Amygdala (tissue), 56 donors: ENCODE measurements at regions not wholly inside any gene's neighbourhood (a gene's known extent, or its start where the extent isn't known, plus 50 kb on each side); places are given as distances from the start of the nearest gene placed in this dataset.

Experiments
- DNase-seq, 56 donors: peaks; one replicate each; lab custom pipeline; 2025; lab: John Stamatoyannopoulos, UW

DNA sequence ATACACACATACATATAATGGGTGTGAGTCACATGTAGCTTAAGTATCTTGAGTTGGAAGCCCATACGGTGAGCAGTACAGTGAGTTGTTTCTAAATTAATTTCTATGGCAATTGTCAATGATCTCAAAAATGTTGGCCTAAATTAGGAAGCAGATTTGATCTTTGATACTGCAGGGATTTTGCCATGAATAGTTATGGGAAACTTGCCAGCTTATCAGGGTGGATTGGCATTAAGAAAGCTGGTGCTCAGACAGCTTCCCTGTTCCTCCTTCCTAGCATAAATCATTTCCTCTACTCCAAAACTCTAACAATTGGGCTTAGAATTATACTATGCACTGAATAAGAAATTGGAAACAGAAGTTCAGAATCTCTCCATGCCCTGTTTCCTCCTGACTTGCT is 150.9 kb upstream of the FRMD6 start:
- no peak for DNase-seq

DNA sequence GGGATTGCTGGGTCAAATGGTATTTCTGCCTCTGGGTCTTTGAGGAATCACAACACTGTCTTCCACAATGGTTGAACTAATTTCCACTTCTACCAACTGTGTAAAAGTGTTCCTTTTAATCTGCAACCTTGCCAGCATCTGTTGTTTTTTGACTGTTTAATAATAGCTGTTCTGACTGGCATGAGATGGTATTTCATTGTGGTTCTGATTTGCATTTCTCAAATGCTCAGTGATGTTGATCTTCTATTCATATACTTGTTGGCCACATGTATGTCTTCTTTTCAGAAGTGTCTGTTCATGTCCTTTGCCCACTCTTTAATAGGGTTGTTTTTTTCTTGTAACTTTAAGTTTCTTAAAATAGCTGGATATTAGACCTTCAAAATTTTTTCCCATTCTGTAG is 150.0 kb upstream of the FRMD6 start:
- no peak for DNase-seq

DNA sequence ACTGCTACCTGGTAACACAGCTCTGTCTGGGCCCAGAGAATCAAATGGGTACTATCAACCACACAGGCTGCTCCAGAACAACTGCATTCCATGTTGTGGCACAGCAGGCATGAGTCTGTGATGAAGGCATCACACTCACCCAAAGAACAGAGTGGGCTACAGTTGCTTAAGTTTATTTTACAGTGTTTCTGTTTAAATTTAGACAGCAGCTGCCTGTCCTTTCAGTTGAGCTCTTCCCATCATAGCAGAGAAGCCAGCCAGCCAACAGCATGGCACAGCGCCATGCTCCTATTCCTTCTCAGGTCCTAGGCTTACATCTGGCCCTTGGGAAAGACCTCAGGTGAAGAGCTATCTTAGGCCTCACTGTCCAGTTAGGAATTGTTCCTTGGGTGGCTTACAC is 147.0 kb upstream of the FRMD6 start:
- DNase-seq = no peak

DNA sequence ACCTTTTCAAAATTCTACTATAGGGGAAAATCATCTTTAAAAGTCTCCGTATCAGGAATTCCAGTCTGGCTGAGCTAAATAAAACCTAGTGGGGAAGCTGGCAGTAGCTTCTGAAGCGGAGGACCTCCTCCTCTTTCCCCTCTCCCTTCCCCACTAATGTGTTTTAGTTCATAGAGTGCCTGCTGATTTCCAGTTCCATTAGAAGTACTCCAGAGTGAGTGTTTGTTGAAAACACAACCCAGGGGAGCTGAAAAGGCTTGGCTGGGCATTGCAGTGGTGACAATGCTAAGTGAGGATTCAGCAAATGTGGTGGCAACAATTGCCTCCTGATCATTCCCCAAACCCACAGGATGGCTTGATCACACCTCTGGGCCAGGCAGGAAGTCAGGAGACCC is 144.2 kb upstream of the FRMD6 start:
- DNase-seq = peak in 7 of 56 donors; percentile 4 to 62 (median 25)

DNA sequence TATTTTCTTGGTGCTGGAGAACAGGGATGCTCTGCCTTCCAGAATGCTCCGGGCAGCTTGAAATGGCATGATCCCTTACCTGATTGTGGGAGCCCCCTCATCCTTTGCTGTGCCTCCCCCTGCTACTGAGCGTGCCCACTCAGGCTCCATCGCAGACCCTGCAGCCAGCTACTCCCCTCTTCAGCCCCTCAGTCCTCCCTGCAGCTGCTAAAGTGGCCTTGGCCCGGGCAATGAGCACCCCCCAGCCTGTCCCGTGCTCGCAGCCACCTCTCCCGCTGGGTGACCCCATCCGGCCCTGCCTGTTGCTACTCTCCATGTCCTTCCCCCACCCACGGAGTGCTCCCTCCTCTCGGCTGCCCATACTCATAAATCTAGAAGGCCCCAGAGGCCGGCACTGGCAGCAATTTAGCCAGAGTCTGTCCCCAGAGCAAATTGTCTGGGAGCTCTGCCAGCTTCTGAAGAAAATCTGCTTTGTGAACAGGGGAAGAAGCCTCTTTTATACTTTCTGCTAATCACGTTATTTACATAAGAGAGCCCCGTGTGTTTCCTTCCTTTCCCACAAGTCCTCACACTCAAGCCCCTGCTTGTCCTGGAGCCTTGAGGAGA is 143.7 kb upstream of the FRMD6 start:
- peak in 54 of 56 donors; percentile 4 to 87 (median 50) for DNase-seq

DNA sequence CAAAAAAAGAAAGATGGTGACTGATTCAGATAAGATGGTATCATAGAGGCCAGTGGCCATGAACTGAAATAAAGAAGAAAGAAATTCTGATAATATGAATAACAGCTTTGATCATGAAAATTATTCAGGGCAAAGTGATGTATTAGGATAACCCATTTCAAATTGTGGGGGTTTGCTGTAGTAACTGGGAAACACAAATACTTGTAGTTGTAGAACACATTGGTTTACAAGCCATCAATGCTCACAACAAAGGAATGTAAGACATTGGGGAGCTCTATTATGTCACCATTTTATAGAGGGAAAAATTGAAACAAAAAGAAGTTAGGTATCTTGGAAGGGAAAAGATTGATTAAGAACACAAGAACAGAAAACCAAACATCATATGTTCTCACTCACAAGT is 140.4 kb upstream of the FRMD6 start:
- no peak for DNase-seq

DNA sequence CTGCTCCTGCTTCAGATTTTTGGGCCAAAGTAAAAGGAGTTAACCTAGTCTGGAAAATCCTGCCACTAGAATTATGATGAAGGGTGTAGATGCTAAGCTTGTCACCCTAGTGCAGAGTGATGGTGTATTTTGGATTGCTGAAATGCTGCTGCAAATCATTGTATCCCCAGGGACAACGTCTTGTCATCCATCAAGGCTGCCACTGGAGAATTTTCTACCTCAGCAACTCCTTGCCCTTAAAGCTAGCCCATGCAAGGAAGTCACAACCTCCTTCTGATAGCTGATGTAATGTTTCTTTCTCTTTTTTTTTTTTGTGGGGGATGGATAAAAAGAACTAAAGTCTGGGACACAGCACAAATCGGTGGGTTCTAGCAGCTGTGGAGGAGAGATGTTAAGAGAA is 139.4 kb upstream of the FRMD6 start:
- DNase-seq = no peak

DNA sequence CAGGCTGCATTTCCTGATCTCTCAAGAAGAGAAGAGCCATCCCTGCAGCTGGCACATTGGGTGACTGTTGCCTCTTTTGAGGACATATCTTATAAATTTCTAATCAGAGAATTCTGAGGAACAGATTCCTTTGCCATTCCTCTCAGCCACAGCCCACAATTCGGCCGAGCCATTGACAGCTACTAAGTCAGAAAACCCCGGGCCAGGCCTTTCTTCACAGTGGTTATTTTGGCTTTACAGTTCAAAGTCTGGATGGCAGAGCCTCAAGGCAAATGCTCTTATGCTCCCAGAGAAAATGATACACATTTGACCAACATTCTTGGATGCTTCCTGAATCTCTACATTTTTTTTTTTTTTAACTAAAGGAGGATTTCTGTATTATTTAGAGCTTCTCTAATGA is 138.4 kb upstream of the FRMD6 start:
- no peak for DNase-seq

DNA sequence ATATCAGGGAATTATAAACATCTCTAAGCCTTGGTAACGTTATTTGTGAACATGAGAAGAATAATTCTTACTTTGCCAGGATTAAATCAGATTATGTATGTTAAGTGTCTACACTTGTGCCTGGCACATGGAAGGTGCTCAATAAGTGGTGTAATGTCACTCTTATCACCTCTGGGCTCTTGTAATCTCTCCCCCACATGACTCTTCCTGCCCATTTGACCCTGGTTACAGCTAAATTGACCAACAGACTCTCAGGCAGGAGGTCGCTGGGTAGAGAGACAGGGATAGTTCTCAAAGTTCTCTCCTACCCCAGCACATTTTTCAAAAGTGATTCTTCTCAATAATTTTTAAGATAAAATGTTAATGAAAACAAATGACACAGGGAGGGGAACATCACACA is 137.8 kb upstream of the FRMD6 start:
- DNase-seq = no peak

DNA sequence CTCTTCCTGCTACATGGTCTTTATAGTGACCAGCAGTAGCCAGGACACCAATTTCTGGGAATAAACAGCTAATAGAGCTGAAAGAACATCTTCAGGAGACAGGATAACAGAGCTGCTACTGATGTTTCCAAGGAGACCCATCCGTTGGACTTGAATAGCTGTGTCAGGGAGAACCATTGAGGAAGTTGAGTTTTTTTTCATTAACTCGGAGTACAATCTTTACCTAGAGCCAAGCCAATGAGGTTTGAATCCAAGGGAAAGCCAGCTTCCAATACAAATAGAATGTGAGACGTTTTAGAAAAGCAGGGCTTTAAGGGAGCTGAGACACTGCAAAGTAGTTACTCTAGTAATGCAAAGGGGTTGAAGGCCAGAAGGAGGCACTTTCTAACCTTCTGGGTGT is 136.1 kb upstream of the FRMD6 start:
- DNase-seq = no peak

DNA sequence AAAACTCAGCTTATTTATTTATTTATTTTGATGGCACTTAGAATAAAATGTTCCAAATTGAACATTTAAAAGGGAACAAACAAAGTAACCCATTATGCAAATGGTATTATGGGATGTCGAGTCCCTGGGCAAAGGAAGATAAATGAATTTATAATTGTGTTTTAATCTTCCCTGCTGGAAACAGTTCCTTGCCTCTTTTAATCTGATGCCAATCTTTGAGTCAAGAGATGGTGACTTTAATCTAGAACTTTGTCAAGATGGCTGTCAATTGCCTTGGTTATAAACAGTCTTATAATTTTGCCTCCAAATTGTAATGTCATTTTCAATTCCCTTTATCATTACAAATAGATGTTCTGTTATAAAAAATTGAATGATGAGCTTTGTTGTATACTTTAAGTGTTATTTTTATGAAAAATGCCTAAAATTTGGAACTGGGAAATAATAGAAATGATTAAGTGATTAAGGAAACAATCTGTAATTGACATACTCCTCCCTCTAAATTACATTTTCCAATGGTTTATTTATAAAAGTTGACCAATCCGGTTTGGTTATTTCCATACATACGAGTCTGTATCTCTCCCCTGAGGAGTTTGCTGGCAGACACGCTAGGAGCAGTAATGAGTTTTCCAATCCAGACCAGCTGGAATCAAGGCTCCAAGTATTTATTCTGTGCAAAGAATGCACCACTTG is 134.9 kb upstream of the FRMD6 start:
- no peak for DNase-seq

DNA sequence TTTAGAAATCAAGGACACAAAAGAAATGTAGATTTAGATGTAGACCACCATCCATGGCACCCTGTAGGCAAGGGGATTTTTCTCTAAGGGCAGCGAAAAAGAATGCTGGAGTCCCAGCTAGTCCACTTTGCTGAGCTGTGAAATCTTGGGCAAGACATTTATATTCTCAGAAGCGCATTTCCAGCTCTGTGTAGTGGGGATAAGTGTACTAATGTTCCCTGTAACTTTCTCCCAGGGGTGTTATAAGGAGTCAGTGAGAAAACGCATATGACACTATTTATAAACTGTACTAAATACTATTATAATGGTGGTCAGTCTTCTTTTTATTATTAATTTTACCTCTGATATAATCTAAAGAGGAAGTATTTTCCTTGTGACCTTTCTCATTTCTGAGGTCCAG is 133.4 kb upstream of the FRMD6 start:
- DNase-seq = no peak

DNA sequence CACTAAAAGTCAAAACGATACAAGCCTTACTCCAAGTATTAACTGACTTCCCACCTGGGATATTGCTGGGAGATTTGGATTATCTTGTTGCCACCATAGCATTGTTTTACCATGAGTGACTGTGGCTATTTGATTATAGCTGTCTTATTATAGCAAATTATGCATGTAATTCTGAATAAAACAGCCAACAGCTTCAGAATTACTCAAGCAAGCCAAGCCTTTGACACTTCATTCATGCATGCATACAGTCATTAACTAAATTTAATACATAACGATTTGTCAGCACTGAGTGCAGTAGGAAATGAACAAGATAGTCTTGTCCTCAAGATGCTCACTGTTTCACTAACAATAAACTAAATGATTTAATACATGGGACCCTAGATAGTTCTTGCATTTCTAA is 133.0 kb upstream of the FRMD6 start:
- DNase-seq = no peak

DNA sequence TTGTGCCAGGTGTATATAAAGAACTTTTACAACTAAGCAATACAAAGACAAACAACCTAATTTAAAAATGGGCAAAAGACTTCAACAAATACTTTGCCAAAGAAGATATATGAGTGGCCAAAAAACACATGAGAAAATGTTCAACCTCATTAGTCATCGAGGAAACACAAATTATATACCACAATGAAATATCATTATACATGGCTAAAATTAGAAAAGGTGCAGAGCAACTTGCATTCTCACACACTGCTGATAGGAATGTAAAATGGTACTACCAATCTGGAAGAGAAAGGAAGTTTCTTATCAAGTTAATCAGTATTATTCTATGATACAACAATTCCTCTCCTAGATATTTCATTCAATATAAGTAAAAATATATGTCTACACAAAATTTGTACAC is 131.6 kb upstream of the FRMD6 start:
- DNase-seq = no peak

DNA sequence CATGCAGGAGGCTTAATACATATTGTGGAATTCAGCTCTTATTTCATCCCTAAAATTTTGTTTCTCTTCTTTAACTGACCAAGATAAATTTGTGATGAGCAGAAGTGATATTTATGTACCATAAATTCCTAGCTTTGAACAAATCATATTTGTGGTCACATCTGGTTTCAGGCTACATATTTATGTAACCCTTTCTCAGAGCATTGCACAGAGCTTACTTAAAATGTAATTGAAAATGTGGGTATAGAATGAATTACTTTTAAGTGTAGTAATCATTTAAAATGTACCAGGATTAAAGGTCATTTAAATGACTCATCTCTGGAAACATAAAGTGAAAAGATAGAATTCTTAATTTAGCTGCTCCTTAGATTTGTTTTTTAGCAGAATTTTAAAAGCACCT is 129.9 kb upstream of the FRMD6 start:
- no peak for DNase-seq

DNA sequence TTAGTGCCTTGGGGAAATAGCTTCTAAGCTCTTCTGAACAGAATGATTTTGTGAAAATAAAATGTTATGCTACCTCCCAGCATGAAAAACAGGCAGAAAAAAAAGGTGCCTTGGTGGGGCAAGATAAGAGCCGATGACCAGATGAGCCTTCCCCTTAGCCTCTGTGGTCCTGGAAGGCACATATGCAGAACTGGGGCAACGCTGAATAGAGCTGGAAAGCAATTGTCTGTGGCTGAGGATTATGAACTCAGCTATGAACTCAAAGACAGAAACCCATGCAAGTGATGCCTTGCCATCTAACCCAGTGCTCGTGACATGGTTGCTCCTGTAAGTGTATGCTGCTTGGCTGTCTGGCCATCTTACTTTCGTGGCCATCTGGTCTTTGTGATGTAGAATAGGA is 128.5 kb upstream of the FRMD6 start:
- no peak for DNase-seq

DNA sequence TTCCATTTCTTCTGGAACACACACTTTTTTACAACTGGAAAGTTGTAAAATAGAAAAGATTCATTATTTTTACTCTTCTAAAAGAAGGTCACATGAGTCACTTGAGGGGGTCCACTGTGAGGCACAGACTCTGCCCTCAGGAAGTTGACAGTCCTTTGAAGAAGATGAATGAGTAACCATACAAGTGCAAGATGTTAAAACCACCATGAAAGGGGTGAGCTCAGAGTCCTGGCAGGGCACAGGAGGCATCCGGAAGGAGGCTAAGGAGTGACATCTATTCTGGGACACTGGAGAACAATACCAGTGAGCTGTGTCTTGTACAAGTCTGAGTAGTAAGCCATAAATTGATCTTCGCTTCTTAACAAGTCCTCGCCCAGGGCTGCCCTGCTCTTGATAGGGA is 126.0 kb upstream of the FRMD6 start:
- DNase-seq = no peak

DNA sequence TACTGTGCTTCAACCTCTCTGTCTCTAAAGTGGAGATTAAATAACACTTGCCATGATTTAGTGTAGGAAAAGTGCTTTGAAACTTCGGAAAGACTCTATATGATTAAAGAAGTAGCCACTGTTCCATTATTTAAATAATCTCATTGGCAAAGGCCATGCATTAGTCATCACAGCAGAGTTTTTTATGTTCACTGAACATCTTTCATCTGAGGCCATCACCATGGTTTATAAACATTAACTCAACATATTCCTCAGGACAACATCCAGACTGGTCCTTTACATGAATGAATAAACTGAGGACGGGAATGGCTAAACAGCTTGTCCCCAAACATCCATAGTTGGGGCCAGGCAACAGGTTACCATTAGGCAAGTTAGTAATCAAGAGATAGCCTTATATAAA is 124.6 kb upstream of the FRMD6 start:
- DNase-seq = no peak

DNA sequence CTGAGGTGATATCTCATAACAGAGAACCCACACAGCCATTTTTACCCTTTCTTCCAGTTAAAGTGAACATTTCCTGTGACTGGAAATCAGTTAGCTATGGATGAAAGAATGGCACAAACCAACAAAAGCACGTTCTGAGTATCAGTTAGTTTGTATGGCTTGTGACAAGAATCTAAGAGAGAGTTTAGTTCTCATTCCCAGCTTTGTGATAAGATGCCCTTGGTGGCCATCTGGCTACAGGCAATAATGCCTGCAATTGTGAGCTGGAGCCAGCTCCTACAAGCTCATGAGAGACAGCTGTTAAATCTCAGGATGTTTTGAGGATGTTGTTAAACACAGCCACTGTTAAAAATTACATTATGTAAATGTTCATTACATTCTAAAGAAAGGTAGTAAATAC is 122.0 kb upstream of the FRMD6 start:
- no peak for DNase-seq

DNA sequence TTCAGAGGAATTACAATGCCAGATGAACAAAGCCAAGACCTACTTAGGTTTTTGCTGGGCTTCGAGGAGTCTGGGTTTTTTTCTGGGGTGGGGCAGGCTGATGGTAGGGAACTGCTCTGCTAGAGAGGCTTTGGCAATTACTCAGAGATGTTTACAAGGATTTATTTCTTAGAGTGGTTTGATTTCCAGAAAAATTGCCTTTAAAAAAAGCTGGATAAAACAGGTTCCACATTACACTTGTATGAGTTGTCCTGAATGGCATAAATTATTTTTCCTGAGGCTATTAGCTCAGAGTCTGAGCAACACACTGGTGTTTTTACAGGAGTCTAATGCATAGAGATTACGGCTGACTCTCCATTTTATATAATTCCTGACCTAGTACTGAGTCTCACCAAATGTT is 118.5 kb upstream of the FRMD6 start:
- DNase-seq = no peak

DNA sequence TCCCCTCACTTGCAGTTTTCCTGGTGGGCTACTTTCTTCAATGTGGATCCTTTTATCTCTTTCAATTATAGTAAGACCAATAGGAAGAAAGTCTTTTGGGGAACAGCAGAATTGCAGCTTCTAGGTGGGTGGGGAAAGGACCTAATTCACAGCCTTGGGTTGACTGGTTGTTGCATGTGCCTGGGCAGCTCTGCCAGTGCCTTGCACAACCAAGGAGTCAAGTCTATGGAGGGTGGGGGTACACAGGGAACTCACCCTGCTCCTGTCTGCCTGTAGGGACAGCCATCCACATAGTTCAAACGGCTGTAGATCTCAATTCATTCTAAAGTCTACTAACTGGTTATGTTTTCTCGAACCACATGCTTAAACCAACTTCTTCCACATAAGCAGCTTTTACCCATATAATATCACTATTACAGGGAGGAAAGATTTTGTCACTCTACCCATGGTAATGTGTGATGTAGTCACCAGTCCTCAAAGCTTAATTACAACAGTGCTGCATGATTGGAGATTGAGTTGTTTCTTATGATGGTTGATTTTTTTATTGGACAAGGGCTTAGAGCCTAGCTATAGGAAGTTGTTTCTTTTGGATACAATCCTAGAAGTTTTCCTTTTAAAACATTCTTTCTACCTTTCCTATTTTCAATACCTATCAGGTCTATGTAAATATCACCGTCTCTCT is 117.7 kb upstream of the FRMD6 start:
- no peak for DNase-seq

DNA sequence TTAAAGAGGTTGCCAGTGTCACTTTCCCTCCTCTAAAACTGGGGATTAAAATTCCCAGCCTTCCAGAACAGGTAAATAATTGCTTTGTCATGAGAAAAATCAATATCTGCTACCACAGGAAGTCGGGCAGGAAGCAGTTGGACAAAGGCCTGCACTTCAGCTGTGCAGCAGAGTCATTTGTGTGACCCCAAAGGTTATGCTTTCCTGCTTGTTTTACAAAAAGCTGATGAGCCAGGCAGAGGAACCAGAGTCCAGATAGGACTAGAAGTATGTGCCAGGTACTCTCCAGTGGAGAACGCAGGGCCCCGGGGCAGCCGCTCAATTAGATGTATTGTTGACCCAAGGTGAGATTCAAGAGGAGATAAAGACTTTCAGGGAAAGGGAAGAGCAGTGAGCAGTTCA is 117.1 kb upstream of the FRMD6 start:
- no peak for DNase-seq
